Heart left ventricle (tissue), 13 donors: ENCODE measurements at regions not wholly inside any gene's neighbourhood (a gene's known extent, or its start where the extent isn't known, plus 50 kb on each side); places are given as distances from the start of the nearest gene placed in this dataset.

Source experiments
- POLR2A ChIP-seq, 2 donors: fragments of 450-650 bp; IDR thresholded peaks; one replicate each; pipeline ENCODE4 v1.6.1; 2017; ENCODE audit warnings: antibody characterized with exemption in 2 of 2, mild to moderate bottlenecking in 2 of 2, moderate library complexity in 2 of 2
- TF ChIP-seq, protein P1 (sequence below), 12 donors: fragments of 200-600 bp; sonication (generic) in 4 of 12; IDR thresholded peaks; one replicate each; pipeline versions ENCODE4 v1.5.0 to v1.8.0; 2018 to 2022; ENCODE audit warnings: antibody characterized with exemption in 12 of 12, mild to moderate bottlenecking in 5 of 12
- donor health status: ischemic (EF 13 %, LVEDD 7.1; RV severe dilation, severe dysfunction).
- donor health status: DM: no; HTN: yes; CAD: no.
- donor health status: DM: no; HTN: no; CAD: no.
- donor health status: ischemic (EF 25% LVEDD 6.9; RV normal size, moderate dysfunction).
- donor health status: ischemic (EF 25% LVEDD 5.7; RV mildly dilated, moderate dysfunction).
- donor health status: ischemic (EF 35%, LVEDD 5.7; RV mildly dilated, moderate dysfunction).
- donor health status: nonischemic (EF 11% LVEDD 7.7; RV severe dilation, severe dysfunction).
- donor health status: DM: yes; HTN: yes; CAD: no.
- donor health status: PGD.
- donor health status: ischemic (EF 29% LVEDD 5.4; RV normal size, mild dysfunction).
- donor health status: nonischemic (EF 23%, LVEDD 6.1; RV moderate dilation, normal function).

- TF ChIP-seq POLR2A (IDR thresholded peaks at IDR 0.05), result no peak
- TF ChIP-seq, protein P1, sequence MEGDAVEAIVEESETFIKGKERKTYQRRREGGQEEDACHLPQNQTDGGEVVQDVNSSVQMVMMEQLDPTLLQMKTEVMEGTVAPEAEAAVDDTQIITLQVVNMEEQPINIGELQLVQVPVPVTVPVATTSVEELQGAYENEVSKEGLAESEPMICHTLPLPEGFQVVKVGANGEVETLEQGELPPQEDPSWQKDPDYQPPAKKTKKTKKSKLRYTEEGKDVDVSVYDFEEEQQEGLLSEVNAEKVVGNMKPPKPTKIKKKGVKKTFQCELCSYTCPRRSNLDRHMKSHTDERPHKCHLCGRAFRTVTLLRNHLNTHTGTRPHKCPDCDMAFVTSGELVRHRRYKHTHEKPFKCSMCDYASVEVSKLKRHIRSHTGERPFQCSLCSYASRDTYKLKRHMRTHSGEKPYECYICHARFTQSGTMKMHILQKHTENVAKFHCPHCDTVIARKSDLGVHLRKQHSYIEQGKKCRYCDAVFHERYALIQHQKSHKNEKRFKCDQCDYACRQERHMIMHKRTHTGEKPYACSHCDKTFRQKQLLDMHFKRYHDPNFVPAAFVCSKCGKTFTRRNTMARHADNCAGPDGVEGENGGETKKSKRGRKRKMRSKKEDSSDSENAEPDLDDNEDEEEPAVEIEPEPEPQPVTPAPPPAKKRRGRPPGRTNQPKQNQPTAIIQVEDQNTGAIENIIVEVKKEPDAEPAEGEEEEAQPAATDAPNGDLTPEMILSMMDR (IDR thresholded peaks at IDR 0.05), result no peak
Measured at GRCh38 chr14:97155320-97155719, 358.1 kb downstream of the VRK1 start.
